CD14-positive monocyte (primary cell): ENCODE measurements at regions not wholly inside any gene's neighbourhood (a gene's known extent, or its start where the extent isn't known, plus 50 kb on each side); places are given as distances from the start of the nearest gene placed in this dataset.

Experiments
- DNase-seq, 3 donors: peaks; one replicate each; pipeline ENCODE4 v3.0.0-alpha.2; 2011 to 2022
- H2AFZ ChIP-seq: 2 replicates; pipeline ENCODE4 v1.6.0; 2012; ENCODE audit warnings: mild to moderate bottlenecking, low read depth, low read length, inconsistent platforms; ENCODE audit not compliant: insufficient read depth, poor library complexity, severe bottlenecking
- H3K27ac ChIP-seq, 2 donors: 1 replicate in 1 of 2; 2 replicates in 1 of 2; pipeline ENCODE4 v1.5.1; 2012 to 2013; ENCODE audit warnings: low read length in 2 of 2, control low read depth in 1 of 2, inconsistent platforms in 1 of 2, low read depth in 1 of 2, mild to moderate bottlenecking in 1 of 2
- H3K27me3 ChIP-seq, 2 donors: one replicate each; pipeline versions ENCODE4 v1.6.0 to v1.6.1; 2011 to 2013; ENCODE audit warnings: low read length in 2 of 2; ENCODE audit not compliant: control insufficient read depth in 2 of 2, insufficient read depth in 2 of 2
- H3K36me3 ChIP-seq, 2 donors: replicated peaks in 1 of 2; 1 replicate in 1 of 2; 2 replicates in 1 of 2; pipeline versions ENCODE4 v1.5.1 to v1.6.1; 2012 to 2013; ENCODE audit warnings: low read length in 2 of 2, control low read depth in 1 of 2, inconsistent platforms in 1 of 2, mild to moderate bottlenecking in 1 of 2; ENCODE audit not compliant: insufficient read depth in 2 of 2, control insufficient read depth in 1 of 2
- H3K4me1 ChIP-seq, 2 donors: 1 replicate in 1 of 2; 2 replicates in 1 of 2; pipeline versions ENCODE4 v1.5.1 to v1.6.1; 2012 to 2013; ENCODE audit warnings: low read length in 2 of 2, control low read depth in 1 of 2, inconsistent platforms in 1 of 2, mild to moderate bottlenecking in 1 of 2, moderate library complexity in 1 of 2; ENCODE audit not compliant: insufficient read depth in 2 of 2, control insufficient read depth in 1 of 2
- H3K4me2 ChIP-seq: replicated peaks from 2 replicates; pipeline ENCODE3; 2012; ENCODE audit warnings: low read length, moderate library complexity, mild to moderate bottlenecking; ENCODE audit not compliant: poor library complexity, severe bottlenecking; ENCODE audit errors: extremely low read depth
- H3K4me3 ChIP-seq, 3 experiments: fragments of 200-600 bp in 1 of 3; sonication (generic) in 1 of 3; replicated peaks in 1 of 3; 1 replicate in 2 of 3; 2 replicates in 1 of 3; pipeline ENCODE4 v1.5.1; 2011 to 2013; ENCODE audit warnings: low read length in 3 of 3, mild to moderate bottlenecking in 3 of 3, control low read depth in 2 of 3, low read depth in 2 of 3, inconsistent platforms in 1 of 3, moderate library complexity in 1 of 3
- H3K79me2 ChIP-seq: 2 replicates; pipeline ENCODE4 v1.6.0; 2012; ENCODE audit warnings: mild to moderate bottlenecking, control low read depth, inconsistent platforms, low read length, moderate library complexity; ENCODE audit not compliant: insufficient read depth
- H3K9ac ChIP-seq: 2 replicates; pipeline ENCODE4 v1.6.0; 2017; ENCODE audit warnings: low read length, mild to moderate bottlenecking; ENCODE audit not compliant: insufficient read depth, poor library complexity, severe bottlenecking
- H3K9me3 ChIP-seq, 2 donors: replicated peaks in 1 of 2; 1 replicate in 1 of 2; 2 replicates in 1 of 2; pipeline versions ENCODE4 v1.5.1 to v1.6.1; 2012 to 2013; ENCODE audit warnings: low read length in 2 of 2, control low read depth in 1 of 2; ENCODE audit not compliant: control insufficient read depth in 1 of 2, insufficient read depth in 1 of 2
- H4K20me1 ChIP-seq: 2 replicates; pipeline ENCODE4 v1.6.0; 2012; ENCODE audit warnings: mild to moderate bottlenecking, low read length, control low read depth, moderate library complexity; ENCODE audit not compliant: insufficient read depth
- H3K27ac Mint-ChIP-seq, 7 donors: one replicate each; pipeline ENCODE4 v1.8.0; 2020; ENCODE audit warnings: mild to moderate bottlenecking in 7 of 7, mixed read lengths in 7 of 7, moderate library complexity in 6 of 7, inconsistent platforms in 2 of 7
- H3K27me3 Mint-ChIP-seq, 3 donors: one replicate each; pipeline ENCODE4 v1.8.0; 2021 to 2022; ENCODE audit warnings: low read depth in 3 of 3, mild to moderate bottlenecking in 3 of 3, mixed read lengths in 3 of 3, moderate library complexity in 3 of 3, inconsistent platforms in 1 of 3
- H3K36me3 Mint-ChIP-seq, 2 donors: one replicate each; pipeline ENCODE4 v1.8.0; 2020; ENCODE audit warnings: mixed read lengths in 2 of 2, inconsistent platforms in 1 of 2, mild to moderate bottlenecking in 1 of 2
- H3K4me1 Mint-ChIP-seq: one replicate; pipeline ENCODE4 v1.8.0; 2020; ENCODE audit warnings: mild to moderate bottlenecking, mixed read lengths
- H3K4me3 Mint-ChIP-seq, 2 donors: one replicate each; pipeline ENCODE4 v1.8.0; 2020; ENCODE audit warnings: mild to moderate bottlenecking in 2 of 2, mixed read lengths in 2 of 2, moderate library complexity in 1 of 2
- H3K9me3 Mint-ChIP-seq, 7 donors: one replicate each; pipeline ENCODE4 v1.8.0; 2020 to 2022; ENCODE audit warnings: mixed read lengths in 7 of 7, mild to moderate bottlenecking in 6 of 7, moderate library complexity in 6 of 7, inconsistent platforms in 2 of 7
- CTCF ChIP-seq: fragments of 200-600 bp; IDR thresholded peaks from one replicate; pipeline ENCODE4 v1.8.0; 2022; ENCODE audit warnings: antibody characterized with exemption, mild to moderate bottlenecking
- WGBS: methylation state at CpG from one replicate; pipeline ENCODE4 v1.1.5; 2013; ENCODE audit warnings: missing lambda C conversion rate; ENCODE audit not compliant: insufficient coverage; 5-methylcytosine and 5-hydroxymethylcytosine counted together
- intact Hi-C, 2 donors: fragments of 100-400 bp; cut with micrococcal nuclease; formaldehyde crosslinking; loops; one replicate each; pipeline versions ENCODE4 v1.15.0 to v1.15.1; 2023

DNA sequence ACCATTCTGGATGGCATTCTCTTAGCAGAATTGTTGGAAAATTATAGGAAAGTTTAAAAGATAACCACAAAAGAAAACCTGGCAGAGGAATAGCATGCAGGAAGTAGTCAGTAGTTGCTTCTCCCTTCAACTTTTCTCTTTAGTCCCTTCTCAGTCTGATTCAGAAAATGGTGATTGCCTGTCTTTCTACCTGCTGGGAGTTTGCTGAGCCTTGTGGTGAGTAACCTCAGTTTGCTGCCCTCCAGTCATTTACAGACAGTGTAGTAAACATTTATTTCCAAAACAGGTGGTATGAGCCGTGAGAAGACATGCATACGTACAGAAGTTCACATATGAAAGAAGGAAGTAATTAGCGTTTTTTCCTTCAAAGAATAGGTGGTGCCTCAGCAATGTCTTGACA is 224.7 kb upstream of the POU1F1 start:
- H3K27me3 Mint-ChIP-seq = no peaks in the 10 kb centered on the region
- no peaks in the 10 kb centered on the region for H3K27me3 ChIP-seq
- no peak overlapping the region for H3K27ac Mint-ChIP-seq
- H3K36me3 Mint-ChIP-seq = no peaks in the 10 kb centered on the region
- H3K4me1 ChIP-seq = no peaks in the 10 kb centered on the region
- H3K9me3 Mint-ChIP-seq = no peaks in the 10 kb centered on the region
- H3K4me2 ChIP-seq = no peak overlapping the region
- intact Hi-C loops = no loop called here
- no peaks in the 10 kb centered on the region for H3K36me3 ChIP-seq
- H3K4me1 Mint-ChIP-seq = no peaks in the 10 kb centered on the region
- no peak overlapping the region for H3K27ac ChIP-seq
- H3K4me3 Mint-ChIP-seq = no peak overlapping the region
- no peak for DNase-seq
- H3K9me3 ChIP-seq = no peaks in the 10 kb centered on the region
- H3K79me2 ChIP-seq = no peaks in the 10 kb centered on the region
- no peak for TF ChIP-seq CTCF
- H4K20me1 ChIP-seq = no peaks in the 10 kb centered on the region
- H2AFZ ChIP-seq = no peak overlapping the region
- no CpG with 5 or more reads among the region's 3 CpGs for WGBS
- no peak overlapping the region for H3K4me3 ChIP-seq
- no peak overlapping the region for H3K9ac ChIP-seq

DNA sequence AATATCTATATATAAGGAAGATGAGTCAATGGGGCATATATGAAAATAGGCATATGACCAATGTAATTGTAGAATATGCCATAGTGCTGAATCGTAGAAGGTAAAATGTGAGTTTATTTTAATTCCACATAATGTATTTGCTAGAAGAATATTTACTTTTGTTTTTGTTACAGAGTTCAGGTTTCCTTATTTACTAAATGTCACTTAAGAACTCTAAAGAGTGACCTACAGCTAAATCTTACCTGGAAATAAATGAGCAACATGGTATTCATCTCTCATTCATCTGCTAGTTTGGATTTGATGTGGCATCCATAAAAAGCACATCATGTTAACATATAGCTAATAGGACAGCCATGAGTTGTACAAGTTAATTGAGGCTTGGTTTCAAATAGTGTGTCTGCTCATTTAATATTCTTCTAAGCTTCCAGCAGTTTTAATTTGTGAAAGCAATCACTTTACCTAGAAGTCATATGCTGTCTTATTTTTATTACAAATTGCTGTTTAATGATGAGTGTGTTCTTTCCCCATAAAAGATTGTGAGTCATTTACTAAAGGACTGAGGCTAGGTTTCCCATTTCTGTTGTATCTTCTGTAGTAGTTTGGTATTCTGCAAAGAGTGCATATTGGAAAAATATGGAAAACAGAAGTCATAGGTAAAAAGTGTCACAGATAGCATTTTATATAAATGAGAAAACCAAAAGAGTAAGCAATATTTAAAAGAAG is 222.1 kb upstream of the POU1F1 start:
- no peak overlapping the region for H3K4me2 ChIP-seq
- DNase-seq = no peak
- Mint-ChIP-seq H3K9me3 (peaks cover 0 to 3% (median 0%) of the 10 kb centered on the region in 7 donors), H3K4me3 (no peak overlapping the region), H3K36me3 (no peaks in the 10 kb centered on the region), H3K4me1 (no peaks in the 10 kb centered on the region), H3K27me3 (peaks cover 0 to 2% (median 0%) of the 10 kb centered on the region in 3 donors), H3K27ac (no peak overlapping the region)
- H2AFZ ChIP-seq = no peak overlapping the region
- H3K4me3 ChIP-seq = no peak overlapping the region
- no peak for TF ChIP-seq CTCF
- H3K79me2 ChIP-seq = no peaks in the 10 kb centered on the region
- no peak overlapping the region for H3K27ac ChIP-seq
- intact Hi-C loops = no loop called here
- H3K9ac ChIP-seq = no peak overlapping the region
- no peaks in the 10 kb centered on the region for H3K4me1 ChIP-seq
- H3K9me3 ChIP-seq = no peaks in the 10 kb centered on the region
- H3K36me3 ChIP-seq = no peaks in the 10 kb centered on the region
- H3K27me3 ChIP-seq = no peaks in the 10 kb centered on the region
- no CpG with 5 or more reads among the region's 1 CpG for WGBS
- H4K20me1 ChIP-seq = no peaks in the 10 kb centered on the region
